OCI-LY3 (cell line): ENCODE measurements at regions not wholly inside any gene's neighbourhood (a gene's known extent, or its start where the extent isn't known, plus 50 kb on each side); places are given as distances from the start of the nearest gene placed in this dataset.
"Not testable (repeated sequence)": the region's sequence is repeated elsewhere in the genome, so short reads cannot be mapped to it uniquely, and the experiment has no call there.

Source experiments
- H2AFZ ChIP-seq: fragments of 200-600, 300-600 bp; shearing (Covaris generic); 2 replicates; pipeline ENCODE4 v1.6.0; 2014; ENCODE audit warnings: antibody characterized with exemption, low read depth, low read length
- H3K27ac ChIP-seq: fragments of 200-600, 300-600 bp; sonication (generic); 2 replicates; pipeline ENCODE4 v1.5.1; 2014; ENCODE audit warnings: mild to moderate bottlenecking, low read length, moderate library complexity, mixed read lengths
- H3K27me3 ChIP-seq: fragments of 200-600, 300-600 bp; sonication (generic); 2 replicates; pipeline ENCODE4 v1.6.1; 2014; ENCODE audit warnings: low read depth, low read length, mixed read lengths
- H3K36me3 ChIP-seq: fragments of 200-600, 300-600 bp; sonication (generic); replicated peaks from 2 replicates; pipeline ENCODE3; 2014; ENCODE audit warnings: low read depth, low read length, mixed read lengths
- H3K4me1 ChIP-seq: fragments of 300-600, 200-600 bp; sonication (generic); 2 replicates; pipeline ENCODE4 v1.6.1; 2014; ENCODE audit warnings: low read length, mixed read lengths
- H3K4me2 ChIP-seq: fragments of 200-600, 300-600 bp; sonication (generic); 2 replicates; pipeline ENCODE4 v1.6.1; 2014; ENCODE audit warnings: low read length, mixed read lengths
- H3K4me3 ChIP-seq: fragments of 300-600, 200-600 bp; sonication (generic); 2 replicates; pipeline ENCODE4 v1.5.1; 2014; ENCODE audit warnings: antibody characterized with exemption, mild to moderate bottlenecking, low read length, moderate library complexity
- H3K79me2 ChIP-seq: fragments of 300-600, 200-600 bp; shearing (Covaris generic); 2 replicates; pipeline ENCODE4 v1.6.1; 2014; ENCODE audit warnings: mild to moderate bottlenecking, low read length, mixed read lengths
- H3K9ac ChIP-seq: fragments of 300-600, 200-600 bp; shearing (Covaris generic); 2 replicates; pipeline ENCODE4 v1.6.0; 2014; ENCODE audit warnings: mild to moderate bottlenecking, low read length, moderate library complexity
- H3K9me3 ChIP-seq: fragments of 200-600, 300-600 bp; shearing (Covaris generic); 2 replicates; pipeline ENCODE4 v1.6.1; 2014; ENCODE audit warnings: low read length, mixed read lengths; ENCODE audit not compliant: insufficient read depth
- H4K20me1 ChIP-seq: fragments of 200-600, 300-600 bp; sonication (generic); 2 replicates; pipeline ENCODE4 v1.6.1; 2016; ENCODE audit warnings: low read length, mixed read lengths; ENCODE audit not compliant: insufficient read depth
- EZH2phosphoT487 ChIP-seq: fragments of 200-600 bp; shearing (Covaris generic); IDR thresholded peaks from 2 replicates; pipeline ENCODE4 v1.6.1; 2018; ENCODE audit warnings: antibody characterized with exemption, mixed run types, low read depth
- TF ChIP-seq, protein P1 (sequence below): fragments of 200-600, 300-600 bp; sonication (generic); IDR thresholded peaks from 2 replicates; pipeline ENCODE4 v1.5.1; 2014; ENCODE audit warnings: antibody characterized with exemption, low read length, low read depth

DNA sequence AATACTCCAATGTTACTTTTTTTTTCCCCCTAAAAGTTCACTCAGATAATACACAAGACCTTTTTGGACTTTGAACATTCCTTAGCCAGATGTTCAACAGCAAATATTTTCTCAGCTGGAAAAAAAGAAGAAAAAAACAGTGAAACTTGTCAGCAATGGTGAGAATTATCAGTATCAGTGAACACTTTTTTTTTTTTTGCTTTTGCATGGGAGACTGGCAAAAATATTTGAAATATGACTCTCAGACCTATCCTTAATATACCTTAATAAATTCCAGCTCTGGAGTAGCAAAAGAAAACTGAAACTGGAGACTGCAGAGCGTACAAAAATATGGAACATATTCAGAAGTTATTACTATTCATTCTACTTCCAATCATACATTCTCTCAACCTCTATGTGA lies 92.3 kb downstream of the RFPL4B start:
- Histone ChIP-seq H3K4me3 (no peak overlapping the region), H2AFZ (no peak overlapping the region), H4K20me1 (no peaks in the 10 kb centered on the region), H3K27ac (no peak overlapping the region), H3K79me2 (no peaks in the 10 kb centered on the region), H3K27me3 (no peaks in the 10 kb centered on the region), H3K9me3 (no peaks in the 10 kb centered on the region), H3K4me1 (no peaks in the 10 kb centered on the region), H3K9ac (no peak overlapping the region), H3K4me2 (no peak overlapping the region), H3K36me3 (no peaks in the 10 kb centered on the region)
- TF ChIP-seq, protein P1, sequence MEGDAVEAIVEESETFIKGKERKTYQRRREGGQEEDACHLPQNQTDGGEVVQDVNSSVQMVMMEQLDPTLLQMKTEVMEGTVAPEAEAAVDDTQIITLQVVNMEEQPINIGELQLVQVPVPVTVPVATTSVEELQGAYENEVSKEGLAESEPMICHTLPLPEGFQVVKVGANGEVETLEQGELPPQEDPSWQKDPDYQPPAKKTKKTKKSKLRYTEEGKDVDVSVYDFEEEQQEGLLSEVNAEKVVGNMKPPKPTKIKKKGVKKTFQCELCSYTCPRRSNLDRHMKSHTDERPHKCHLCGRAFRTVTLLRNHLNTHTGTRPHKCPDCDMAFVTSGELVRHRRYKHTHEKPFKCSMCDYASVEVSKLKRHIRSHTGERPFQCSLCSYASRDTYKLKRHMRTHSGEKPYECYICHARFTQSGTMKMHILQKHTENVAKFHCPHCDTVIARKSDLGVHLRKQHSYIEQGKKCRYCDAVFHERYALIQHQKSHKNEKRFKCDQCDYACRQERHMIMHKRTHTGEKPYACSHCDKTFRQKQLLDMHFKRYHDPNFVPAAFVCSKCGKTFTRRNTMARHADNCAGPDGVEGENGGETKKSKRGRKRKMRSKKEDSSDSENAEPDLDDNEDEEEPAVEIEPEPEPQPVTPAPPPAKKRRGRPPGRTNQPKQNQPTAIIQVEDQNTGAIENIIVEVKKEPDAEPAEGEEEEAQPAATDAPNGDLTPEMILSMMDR: no peak
- no peak for TF ChIP-seq EZH2phosphoT487

DNA sequence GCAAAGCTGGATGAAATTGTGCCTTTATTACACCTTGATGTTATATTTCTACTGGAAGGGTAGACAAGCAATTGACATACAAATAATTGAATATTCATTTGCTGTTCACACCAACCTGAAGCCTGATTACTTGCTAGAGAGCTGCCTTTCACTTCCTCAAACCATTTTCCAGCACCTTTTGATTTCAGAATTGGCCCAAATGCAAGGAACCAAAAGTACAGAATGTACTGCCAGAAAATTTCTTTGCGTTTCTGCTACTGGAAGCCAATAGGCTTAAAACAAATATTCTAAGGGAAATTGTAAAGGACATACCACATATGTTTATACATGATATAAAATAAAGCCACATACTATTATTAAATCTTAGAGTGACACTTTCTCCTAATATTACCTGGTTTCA lies 94.5 kb downstream of the RFPL4B start:
- no peak for TF ChIP-seq EZH2phosphoT487
- TF ChIP-seq, protein P1: no peak
- no peaks in the 10 kb centered on the region for H4K20me1 ChIP-seq
- no peaks in the 10 kb centered on the region for H3K9me3 ChIP-seq
- H3K4me3 ChIP-seq: no peak overlapping the region
- H2AFZ ChIP-seq: no peak overlapping the region
- H3K4me2 ChIP-seq: no peak overlapping the region
- H3K9ac ChIP-seq: no peak overlapping the region
- H3K4me1 ChIP-seq: no peaks in the 10 kb centered on the region
- no peaks in the 10 kb centered on the region for H3K36me3 ChIP-seq
- no peaks in the 10 kb centered on the region for H3K27me3 ChIP-seq
- no peaks in the 10 kb centered on the region for H3K79me2 ChIP-seq
- H3K27ac ChIP-seq: no peak overlapping the region

DNA sequence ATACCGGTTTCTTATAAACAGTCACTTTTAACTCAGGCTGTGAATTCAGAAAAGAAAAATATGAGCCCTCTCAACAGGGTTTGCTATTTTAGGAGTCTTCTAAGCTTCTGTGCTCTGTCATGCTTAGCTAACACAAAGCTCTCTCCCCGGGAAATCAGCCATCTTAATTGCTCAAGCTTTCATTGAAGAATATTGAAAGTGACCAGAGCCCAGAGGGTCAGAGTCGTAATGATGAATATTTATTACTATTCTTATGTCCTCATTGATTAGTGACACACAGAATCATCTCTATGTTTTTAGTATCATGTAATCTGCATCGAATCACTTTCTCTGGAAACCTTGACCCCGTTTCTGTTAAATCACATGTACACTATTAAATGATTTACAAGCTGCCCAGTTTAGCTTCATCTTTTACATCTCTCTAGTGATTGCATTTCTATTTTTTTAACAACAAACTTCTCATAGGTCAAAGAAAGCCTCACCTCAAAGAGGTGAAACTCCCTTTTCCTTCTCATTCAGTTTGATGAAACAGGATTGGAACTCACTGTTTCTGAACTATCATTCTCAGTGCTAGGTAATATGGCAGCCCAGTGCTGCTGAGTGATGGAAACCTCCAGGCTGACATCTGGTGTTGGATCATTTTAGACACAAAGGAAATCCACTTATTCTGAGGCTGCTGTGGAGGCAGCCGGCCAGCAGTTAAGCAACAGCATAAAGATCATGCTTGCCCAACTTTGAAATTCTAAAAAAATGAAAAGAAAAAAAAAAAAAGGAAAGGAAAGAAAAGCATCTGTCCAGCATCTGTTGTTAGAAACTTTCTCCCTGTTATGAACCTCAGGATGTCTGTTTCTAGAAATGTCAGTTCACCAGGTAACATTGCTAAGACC lies 96.3 kb downstream of the RFPL4B start:
- no peak overlapping the region for H3K9ac ChIP-seq
- no peak overlapping the region for H3K4me2 ChIP-seq
- H3K27me3 ChIP-seq: no peaks in the 10 kb centered on the region
- no peaks in the 10 kb centered on the region for H3K4me1 ChIP-seq
- no peaks in the 10 kb centered on the region for H4K20me1 ChIP-seq
- H2AFZ ChIP-seq: no peak overlapping the region
- TF ChIP-seq, protein P1: no peak
- TF ChIP-seq EZH2phosphoT487: no peak
- no peak overlapping the region for H3K27ac ChIP-seq
- H3K79me2 ChIP-seq: no peaks in the 10 kb centered on the region
- no peaks in the 10 kb centered on the region for H3K9me3 ChIP-seq
- H3K36me3 ChIP-seq: no peaks in the 10 kb centered on the region
- no peak overlapping the region for H3K4me3 ChIP-seq

DNA sequence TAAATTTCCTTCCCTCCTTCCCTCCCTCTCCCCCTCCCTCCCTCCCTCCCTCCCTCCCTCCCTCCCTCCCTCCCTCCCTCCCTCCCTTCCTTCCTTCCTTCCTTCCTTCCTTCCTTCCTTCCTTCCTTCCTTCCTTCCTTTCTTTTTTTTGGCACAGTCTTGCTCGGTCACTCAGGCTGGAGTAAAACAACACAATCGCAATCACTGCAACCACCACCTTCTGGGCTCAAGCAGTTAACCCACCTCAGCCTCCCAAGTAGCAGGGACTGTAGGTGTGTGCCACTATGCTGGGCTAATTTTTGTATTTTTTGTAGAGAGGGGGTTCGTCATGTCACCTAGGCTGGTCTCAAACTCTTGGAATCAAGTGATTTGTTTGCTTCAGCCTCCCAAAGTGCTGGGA lies 101.7 kb downstream of the RFPL4B start:
- H3K27ac ChIP-seq, H3K4me2 ChIP-seq, H2AFZ ChIP-seq, H3K4me1 ChIP-seq, H3K9me3 ChIP-seq, H4K20me1 ChIP-seq, H3K79me2 ChIP-seq, H3K4me3 ChIP-seq, H3K9ac ChIP-seq, H3K27me3 ChIP-seq, H3K36me3 ChIP-seq: not testable (repeated sequence)
